G401 (cell line): ENCODE measurements at regions not wholly inside any gene's neighbourhood (a gene's known extent, or its start where the extent isn't known, plus 50 kb on each side); places are given as distances from the start of the nearest gene placed in this dataset.
"Not testable (repeated sequence)": the region's sequence is repeated elsewhere in the genome, so short reads cannot be mapped to it uniquely, and the experiment has no call there.

Source experiments
- DNase-seq: peaks from one replicate; pipeline ENCODE4 v3.0.0-alpha.2; 2015; ENCODE audit warnings: low spot score
- in situ Hi-C: cut with HindIII; loops from 2 replicates; pipeline ENCODE4 v1.10.0; 2016; ENCODE audit warnings: low sequenced_read_pairs, mixed read lengths

- DNase-seq = no peak
- in situ Hi-C loops = no loop called here
Observed at GRCh38 chr1:194410756-194411155, 1224.3 kb upstream of the B3GALT2 start.

- DNase-seq, in situ Hi-C loops: not testable (repeated sequence)
Observed at GRCh38 chr1:194407238-194407637, 1220.8 kb upstream of the B3GALT2 start.

GRCh38 chr1:194394676-194395075 is 1208.3 kb upstream of the B3GALT2 start:
- in situ Hi-C loops = no loop called here
- DNase-seq = peak; percentile 20

- DNase-seq = no peak
- in situ Hi-C loops = no loop called here
Observed at GRCh38 chr1:194387531-194387930, 1201.1 kb upstream of the B3GALT2 start.

- in situ Hi-C loops = no loop called here
- no peak for DNase-seq
Observed at GRCh38 chr1:194378517-194378916, 1192.1 kb upstream of the B3GALT2 start.

- DNase-seq = no peak
- in situ Hi-C loops = no loop called here
Observed at GRCh38 chr1:194374649-194375048, 1188.2 kb upstream of the B3GALT2 start.

- no peak for DNase-seq
- in situ Hi-C loops = no loop called here
Observed at GRCh38 chr1:194372266-194372665, 1185.9 kb upstream of the B3GALT2 start.

GRCh38 chr1:194369622-194370021 is 1183.2 kb upstream of the B3GALT2 start:
- no peak for DNase-seq
- in situ Hi-C loops = no loop called here

- in situ Hi-C loops = no loop called here
- no peak for DNase-seq
Observed at GRCh38 chr1:194369060-194369459, 1182.6 kb upstream of the B3GALT2 start.

GRCh38 chr1:194367121-194367520 is 1180.7 kb upstream of the B3GALT2 start:
- in situ Hi-C loops = no loop called here
- DNase-seq = no peak

- DNase-seq = no peak
- in situ Hi-C loops = no loop called here
Observed at GRCh38 chr1:194366705-194367104, 1180.3 kb upstream of the B3GALT2 start.

GRCh38 chr1:194362327-194362726 is 1175.9 kb upstream of the B3GALT2 start:
- DNase-seq = no peak
- in situ Hi-C loops = no loop called here

- no peak for DNase-seq
- in situ Hi-C loops = no loop called here
Observed at GRCh38 chr1:194361374-194362131, 1175.1 kb upstream of the B3GALT2 start.

GRCh38 chr1:194358208-194358581 is 1171.8 kb upstream of the B3GALT2 start:
- DNase-seq = no peak
- in situ Hi-C loops = no loop called here

- in situ Hi-C loops, DNase-seq: not testable (repeated sequence)
Observed at GRCh38 chr1:194357573-194358207, 1171.3 kb upstream of the B3GALT2 start.

- DNase-seq = no peak
- in situ Hi-C loops = no loop called here
Observed at GRCh38 chr1:194355488-194356106, 1169.2 kb upstream of the B3GALT2 start.

- in situ Hi-C loops = no loop called here
- no peak for DNase-seq
Observed at GRCh38 chr1:194353121-194353520, 1166.7 kb upstream of the B3GALT2 start.

GRCh38 chr1:194347200-194347599 is 1160.8 kb upstream of the B3GALT2 start:
- in situ Hi-C loops = no loop called here
- DNase-seq = no peak

- no peak for DNase-seq
- in situ Hi-C loops = no loop called here
Observed at GRCh38 chr1:194342484-194343262, 1156.3 kb upstream of the B3GALT2 start.

GRCh38 chr1:194341587-194341986 is 1155.2 kb upstream of the B3GALT2 start:
- no peak for DNase-seq
- in situ Hi-C loops = no loop called here
